ENCODE measurements at regions not wholly inside any gene's neighbourhood (a gene's known extent, or its start where the extent isn't known, plus 50 kb on each side); places are given as distances from the start of the nearest gene placed in this dataset.

GRCh38 chr10:88196291-88196690 lies 332.9 kb downstream of the PTEN start:
- H3K79me2 ChIP-seq (ENCODE audit: control insufficient read depth, insufficient read depth, low read length), result no peaks in the 10 kb centered on the region

DNA sequence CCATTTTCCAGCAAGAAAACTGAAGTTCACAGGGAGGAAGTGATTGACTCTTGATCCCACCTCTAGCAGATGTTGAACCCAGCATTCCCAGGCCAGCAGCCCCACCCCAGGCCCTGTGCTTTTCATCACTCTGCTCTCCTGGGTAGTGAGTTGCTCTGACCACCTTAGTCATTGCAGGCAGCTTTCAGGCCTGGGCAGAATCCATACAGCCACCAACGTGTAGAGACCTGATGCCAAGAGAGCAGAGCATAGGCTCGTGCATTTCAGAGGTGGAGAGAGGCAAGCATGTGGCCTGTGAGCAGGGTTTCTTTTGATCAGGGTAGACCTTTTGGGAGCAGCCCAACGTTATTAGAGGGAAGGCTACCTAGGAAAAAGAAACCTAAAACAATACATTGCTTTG lies 334.6 kb downstream of the PTEN start:
- no peak overlapping the region for H2BK15ac ChIP-seq (replicated peaks; ENCODE audit: low read depth)
- peaks cover 3% of the 10 kb centered on the region for H3K4me1 ChIP-seq (ENCODE audit: control insufficient read depth, low read depth, low read length)
- H3K56ac ChIP-seq (ENCODE audit: low read length), result no peak overlapping the region
- H3K27me3 ChIP-seq (ENCODE audit: insufficient read depth, low read length, poor library complexity), result no peaks in the 10 kb centered on the region
- no peak for DNase-seq
- H3K79me1 ChIP-seq (ENCODE audit: low read length), result no peaks in the 10 kb centered on the region
- H3K4ac ChIP-seq (ENCODE audit: low read depth, low read length), result no peak overlapping the region
- WGBS (ENCODE audit: extremely low coverage, insufficient coverage, low lambda C conversion rate), result no CpG with 5 or more reads among the region's 3 CpGs
- H3K36me3 ChIP-seq (ENCODE audit: control insufficient read depth, insufficient read depth, low read length), result no peaks in the 10 kb centered on the region
- no peak overlapping the region for H2AK5ac ChIP-seq (ENCODE audit: low read length)
- no peak overlapping the region for H3K4me3 ChIP-seq (ENCODE audit: low read length)
- no peak overlapping the region for H3K18ac ChIP-seq (ENCODE audit: low read length)
- no peak overlapping the region for H4K5ac ChIP-seq (ENCODE audit: low read length)
- no peak overlapping the region for H3K23ac ChIP-seq (ENCODE audit: low read length)
- H2BK120ac ChIP-seq (ENCODE audit: low read depth, low read length), result no peak overlapping the region
- no peak overlapping the region for H3K4me2 ChIP-seq (ENCODE audit: low read length)
- no peak overlapping the region for H3K27ac ChIP-seq (ENCODE audit: low read depth, low read length)
- H3K79me2 ChIP-seq (ENCODE audit: control insufficient read depth, insufficient read depth, low read length), result no peaks in the 10 kb centered on the region
- H4K8ac ChIP-seq (ENCODE audit: low read depth, low read length), result no peak overlapping the region
- H3K9ac ChIP-seq (ENCODE audit: low read length), result no peak overlapping the region
- H2BK5ac ChIP-seq (ENCODE audit: low read length), result no peak overlapping the region

More at GRCh38 chr10:88196291-88196690, 332.9 kb downstream of the PTEN start:
- DNase-seq, result no peak
- Histone ChIP-seq H3K4me3 (ENCODE audit: low read length) (no peak overlapping the region), H3K79me1 (ENCODE audit: low read length) (no peaks in the 10 kb centered on the region), H2BK120ac (ENCODE audit: low read depth, low read length) (no peak overlapping the region), H3K23ac (ENCODE audit: low read length) (no peak overlapping the region), H4K5ac (ENCODE audit: low read length) (no peak overlapping the region), H2AK5ac (ENCODE audit: low read length) (no peak overlapping the region), H3K4me2 (ENCODE audit: low read length) (no peak overlapping the region), H3K18ac (ENCODE audit: low read length) (no peak overlapping the region), H3K56ac (ENCODE audit: low read length) (no peak overlapping the region), H3K27ac (ENCODE audit: low read depth, low read length) (no peak overlapping the region), H4K8ac (ENCODE audit: low read depth, low read length) (no peak overlapping the region), H3K9ac (ENCODE audit: low read length) (no peak overlapping the region), H3K36me3 (ENCODE audit: control insufficient read depth, insufficient read depth, low read length) (no peaks in the 10 kb centered on the region), H3K4me1 (ENCODE audit: control insufficient read depth, low read depth, low read length) (peaks cover 3% of the 10 kb centered on the region), H3K27me3 (ENCODE audit: insufficient read depth, low read length, poor library complexity) (no peaks in the 10 kb centered on the region), H2BK5ac (ENCODE audit: low read length) (no peak overlapping the region), H3K4ac (ENCODE audit: low read depth, low read length) (no peak overlapping the region), H2BK15ac (replicated peaks; ENCODE audit: low read depth) (no peak overlapping the region)
- WGBS (ENCODE audit: extremely low coverage, insufficient coverage, low lambda C conversion rate), result no CpG with 5 or more reads among the region's 1 CpG

DNA sequence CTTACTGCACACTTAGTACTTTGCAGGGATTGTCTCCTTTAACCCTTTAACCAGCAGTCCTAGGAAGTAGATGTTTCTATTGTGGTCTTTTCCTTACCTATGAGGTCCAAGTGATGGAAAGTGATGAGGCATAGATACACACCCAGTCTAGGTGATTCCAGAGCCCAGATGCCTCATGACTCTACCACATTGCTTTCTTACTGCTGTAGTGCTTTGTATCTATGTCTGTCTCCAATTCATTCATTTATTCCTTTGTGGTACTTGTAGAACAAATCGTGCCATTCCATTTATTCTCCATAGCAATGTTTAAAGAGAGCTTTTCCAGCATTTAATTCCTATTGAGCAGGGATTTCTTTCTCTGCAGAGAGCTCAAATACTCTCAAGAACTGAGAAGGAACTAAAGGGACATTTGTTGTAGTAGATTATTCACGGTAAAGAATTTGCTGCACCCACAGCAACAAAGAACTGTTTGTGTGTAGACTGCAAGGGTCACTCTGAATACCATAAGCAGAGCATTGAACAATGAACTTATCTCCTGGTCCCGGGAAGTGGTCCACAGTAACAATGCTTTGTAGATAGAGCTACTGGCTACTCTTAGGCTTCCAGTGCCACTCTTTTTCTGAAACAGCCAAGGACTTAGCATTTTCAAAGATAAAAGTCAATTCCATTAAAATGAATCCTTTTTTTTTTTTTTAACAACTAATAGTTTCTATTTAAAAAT lies 337.0 kb downstream of the PTEN start:
- Histone ChIP-seq H2BK120ac (ENCODE audit: low read depth, low read length) (no peak overlapping the region), H4K8ac (ENCODE audit: low read depth, low read length) (no peak overlapping the region), H2BK15ac (replicated peaks; ENCODE audit: low read depth) (no peak overlapping the region), H4K5ac (ENCODE audit: low read length) (no peak overlapping the region), H3K23ac (ENCODE audit: low read length) (no peak overlapping the region), H3K36me3 (ENCODE audit: control insufficient read depth, insufficient read depth, low read length) (no peaks in the 10 kb centered on the region), H3K4ac (ENCODE audit: low read depth, low read length) (no peak overlapping the region), H3K27ac (ENCODE audit: low read depth, low read length) (no peak overlapping the region), H3K4me3 (ENCODE audit: low read length) (no peak overlapping the region), H3K56ac (ENCODE audit: low read length) (no peak overlapping the region), H3K79me1 (ENCODE audit: low read length) (no peaks in the 10 kb centered on the region), H2BK5ac (ENCODE audit: low read length) (no peak overlapping the region), H2AK5ac (ENCODE audit: low read length) (no peak overlapping the region), H3K4me1 (ENCODE audit: control insufficient read depth, low read depth, low read length) (peaks cover 1% of the 10 kb centered on the region), H3K79me2 (ENCODE audit: control insufficient read depth, insufficient read depth, low read length) (no peaks in the 10 kb centered on the region), H3K9ac (ENCODE audit: low read length) (no peak overlapping the region), H3K18ac (ENCODE audit: low read length) (no peak overlapping the region), H3K4me2 (ENCODE audit: low read length) (no peak overlapping the region), H3K27me3 (ENCODE audit: insufficient read depth, low read length, poor library complexity) (no peaks in the 10 kb centered on the region)
- peak; percentile 60 for DNase-seq
- WGBS (ENCODE audit: extremely low coverage, insufficient coverage, low lambda C conversion rate), result no CpG with 5 or more reads among the region's 3 CpGs

DNA sequence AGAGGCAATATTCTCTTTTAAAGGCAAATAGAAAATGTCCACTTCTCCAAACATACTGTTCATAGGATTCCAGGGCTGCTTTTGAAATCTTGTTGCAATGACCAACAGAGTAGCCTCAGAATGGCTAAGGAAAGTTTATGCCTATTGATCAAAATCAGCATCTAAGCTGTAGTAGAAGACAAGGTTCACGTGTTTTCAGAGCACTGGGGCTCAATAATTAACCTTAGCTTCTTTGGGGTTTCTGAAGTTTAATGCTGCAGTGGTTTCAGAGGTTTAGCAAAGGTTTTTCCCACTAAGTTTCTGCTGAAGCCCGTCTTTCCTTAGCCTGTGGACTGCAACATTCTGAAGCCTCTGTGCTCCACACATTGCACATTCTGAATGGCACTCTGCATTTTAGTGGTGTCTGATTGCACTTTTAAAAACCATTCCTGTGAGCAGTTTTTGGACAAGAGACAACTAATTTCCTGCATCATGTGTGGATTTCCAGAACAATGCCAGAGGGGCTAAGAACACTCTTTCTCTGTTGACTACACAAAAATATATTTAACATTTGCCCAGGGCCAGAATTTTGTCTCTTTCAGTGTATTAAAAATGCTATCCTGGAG lies 342.5 kb downstream of the PTEN start:
- Histone ChIP-seq H4K5ac (ENCODE audit: low read length) (no peak overlapping the region), H3K27ac (ENCODE audit: low read depth, low read length) (no peak overlapping the region), H3K23ac (ENCODE audit: low read length) (no peak overlapping the region), H3K9ac (ENCODE audit: low read length) (no peak overlapping the region), H3K79me2 (ENCODE audit: control insufficient read depth, insufficient read depth, low read length) (no peaks in the 10 kb centered on the region), H3K27me3 (ENCODE audit: insufficient read depth, low read length, poor library complexity) (no peaks in the 10 kb centered on the region), H3K56ac (ENCODE audit: low read length) (no peak overlapping the region), H4K8ac (ENCODE audit: low read depth, low read length) (no peak overlapping the region), H3K79me1 (ENCODE audit: low read length) (no peaks in the 10 kb centered on the region), H2BK15ac (replicated peaks; ENCODE audit: low read depth) (no peak overlapping the region), H3K18ac (ENCODE audit: low read length) (no peak overlapping the region), H3K4me1 (ENCODE audit: control insufficient read depth, low read depth, low read length) (no peaks in the 10 kb centered on the region), H2BK120ac (ENCODE audit: low read depth, low read length) (no peak overlapping the region), H3K4me2 (ENCODE audit: low read length) (no peak overlapping the region), H3K36me3 (ENCODE audit: control insufficient read depth, insufficient read depth, low read length) (no peaks in the 10 kb centered on the region), H3K4ac (ENCODE audit: low read depth, low read length) (no peak overlapping the region), H2BK5ac (ENCODE audit: low read length) (no peak overlapping the region), H3K4me3 (ENCODE audit: low read length) (no peak overlapping the region), H2AK5ac (ENCODE audit: low read length) (no peak overlapping the region)
- no peak for DNase-seq
- no CpG with 5 or more reads among the region's 2 CpGs for WGBS (ENCODE audit: extremely low coverage, insufficient coverage, low lambda C conversion rate)

GRCh38 chr10:88207121-88207546 lies 343.7 kb downstream of the PTEN start:
- Histone ChIP-seq H3K79me2 (ENCODE audit: control insufficient read depth, insufficient read depth, low read length) (no peaks in the 10 kb centered on the region), H2BK5ac (ENCODE audit: low read length) (no peak overlapping the region), H3K9ac (ENCODE audit: low read length) (no peak overlapping the region), H3K56ac (ENCODE audit: low read length) (no peak overlapping the region), H4K8ac (ENCODE audit: low read depth, low read length) (no peak overlapping the region), H3K79me1 (ENCODE audit: low read length) (no peaks in the 10 kb centered on the region), H3K27ac (ENCODE audit: low read depth, low read length) (no peak overlapping the region), H3K23ac (ENCODE audit: low read length) (no peak overlapping the region), H3K4me3 (ENCODE audit: low read length) (no peak overlapping the region), H2AK5ac (ENCODE audit: low read length) (no peak overlapping the region), H2BK15ac (replicated peaks; ENCODE audit: low read depth) (no peak overlapping the region), H3K4me2 (ENCODE audit: low read length) (no peak overlapping the region), H2BK120ac (ENCODE audit: low read depth, low read length) (no peak overlapping the region), H3K18ac (ENCODE audit: low read length) (no peak overlapping the region), H3K27me3 (ENCODE audit: insufficient read depth, low read length, poor library complexity) (no peaks in the 10 kb centered on the region), H3K4ac (ENCODE audit: low read depth, low read length) (no peak overlapping the region), H4K5ac (ENCODE audit: low read length) (no peak overlapping the region), H3K36me3 (ENCODE audit: control insufficient read depth, insufficient read depth, low read length) (no peaks in the 10 kb centered on the region), H3K4me1 (ENCODE audit: control insufficient read depth, low read depth, low read length) (no peaks in the 10 kb centered on the region)
- WGBS (ENCODE audit: extremely low coverage, insufficient coverage, low lambda C conversion rate), result no CpG with 5 or more reads among the region's 3 CpGs
- no peak for DNase-seq

Measured in mesendoderm (in vitro differentiated cells).